GM19455 (cell line): ENCODE measurements at regions not wholly inside any gene's neighbourhood (a gene's known extent, or its start where the extent isn't known, plus 50 kb on each side); places are given as distances from the start of the nearest gene placed in this dataset.

Experiments
- ATAC-seq: cut with Tn5 transposase; IDR thresholded peaks from one replicate; pipeline ENCODE4 v1.9.1; 2021; ENCODE audit not compliant: unreplicated experiment

DNA sequence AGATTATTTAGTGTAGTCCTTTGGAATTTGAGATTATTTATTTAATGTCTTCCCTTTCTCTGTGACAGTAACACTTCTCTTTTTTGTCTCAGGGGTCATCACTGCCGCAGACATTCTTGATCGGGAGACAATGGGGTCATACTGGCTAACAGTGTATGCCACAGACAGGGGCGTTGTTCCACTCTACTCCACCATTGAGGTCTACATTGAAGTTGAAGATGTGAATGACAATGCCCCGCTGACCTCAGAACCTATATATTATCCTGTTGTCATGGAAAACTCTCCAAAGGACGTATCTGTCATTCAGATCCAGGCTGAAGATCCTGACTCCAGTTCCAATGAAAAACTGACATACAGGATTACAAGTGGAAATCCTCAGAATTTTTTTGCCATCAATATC, 299.9 kb downstream of the FAT3 start:
- ATAC-seq, result no peak

DNA sequence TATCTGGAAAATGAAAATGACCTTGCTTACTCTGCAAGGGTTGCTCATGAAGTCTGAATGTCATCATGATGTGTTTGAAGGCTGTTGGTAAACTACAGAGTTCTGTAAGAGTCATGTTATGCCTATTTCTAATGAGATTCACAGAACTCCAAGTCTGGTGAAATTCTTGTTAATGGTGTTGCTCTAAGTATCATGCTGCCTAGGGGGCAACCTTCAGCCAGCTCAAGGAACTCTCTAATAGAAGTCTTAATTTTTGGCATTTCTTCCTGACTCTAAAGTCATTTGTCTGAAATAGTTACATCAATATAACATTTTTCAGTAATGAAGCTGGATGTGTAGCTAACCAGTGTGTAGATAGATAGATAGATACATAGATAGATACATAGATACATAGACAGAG, 302.8 kb downstream of the FAT3 start:
- ATAC-seq, result no peak

DNA sequence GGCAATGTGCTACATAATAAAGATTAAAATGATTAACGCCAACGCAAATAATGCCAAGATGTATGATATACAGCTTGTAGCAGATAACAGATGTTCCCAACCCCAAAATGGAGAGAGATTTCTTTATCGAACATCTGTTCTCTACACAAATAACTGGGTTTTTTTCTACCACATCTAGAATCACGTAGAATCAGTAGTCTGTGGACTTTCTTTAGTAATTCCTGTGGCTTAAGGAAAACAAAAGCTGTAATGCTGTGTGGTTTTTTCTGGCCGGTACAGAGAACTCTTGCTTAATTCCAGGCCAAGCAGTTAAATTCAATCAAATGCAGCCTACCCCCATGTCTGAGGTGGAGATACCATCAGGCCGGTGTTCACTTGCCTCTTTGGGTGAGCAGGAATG, 303.4 kb downstream of the FAT3 start:
- ATAC-seq, result no peak

DNA sequence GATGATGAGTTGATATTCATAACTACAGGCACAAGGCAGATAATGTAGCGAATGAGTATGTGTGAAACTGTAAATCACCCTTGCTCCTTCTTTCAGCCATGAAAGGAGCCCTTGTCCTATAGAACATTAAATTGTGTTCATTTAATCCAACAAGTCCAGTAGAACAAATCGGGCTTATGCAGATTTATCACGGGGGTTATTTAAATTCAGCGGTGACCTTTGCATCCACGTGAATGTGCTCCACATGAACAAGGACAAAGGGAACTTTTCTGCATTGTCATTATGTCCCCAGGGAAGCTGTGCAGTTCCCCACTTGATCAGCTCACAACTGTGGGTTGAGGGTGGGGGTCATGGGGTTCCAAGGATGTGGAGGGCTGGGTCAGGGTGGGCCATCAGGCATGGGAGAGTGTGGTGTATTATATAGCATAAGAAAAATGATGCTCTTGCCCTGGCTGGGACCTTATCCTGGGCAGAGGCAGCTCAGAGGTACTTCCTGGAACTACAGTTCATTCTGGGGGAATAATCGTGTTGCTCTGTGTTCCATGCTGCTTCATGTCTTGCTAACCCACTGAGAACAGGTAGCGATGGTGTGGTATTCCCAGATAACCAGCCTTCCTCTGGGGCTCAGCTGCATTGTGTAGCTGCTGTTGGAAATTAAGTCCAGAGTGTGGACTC, 306.6 kb downstream of the FAT3 start:
- ATAC-seq, result no peak

DNA sequence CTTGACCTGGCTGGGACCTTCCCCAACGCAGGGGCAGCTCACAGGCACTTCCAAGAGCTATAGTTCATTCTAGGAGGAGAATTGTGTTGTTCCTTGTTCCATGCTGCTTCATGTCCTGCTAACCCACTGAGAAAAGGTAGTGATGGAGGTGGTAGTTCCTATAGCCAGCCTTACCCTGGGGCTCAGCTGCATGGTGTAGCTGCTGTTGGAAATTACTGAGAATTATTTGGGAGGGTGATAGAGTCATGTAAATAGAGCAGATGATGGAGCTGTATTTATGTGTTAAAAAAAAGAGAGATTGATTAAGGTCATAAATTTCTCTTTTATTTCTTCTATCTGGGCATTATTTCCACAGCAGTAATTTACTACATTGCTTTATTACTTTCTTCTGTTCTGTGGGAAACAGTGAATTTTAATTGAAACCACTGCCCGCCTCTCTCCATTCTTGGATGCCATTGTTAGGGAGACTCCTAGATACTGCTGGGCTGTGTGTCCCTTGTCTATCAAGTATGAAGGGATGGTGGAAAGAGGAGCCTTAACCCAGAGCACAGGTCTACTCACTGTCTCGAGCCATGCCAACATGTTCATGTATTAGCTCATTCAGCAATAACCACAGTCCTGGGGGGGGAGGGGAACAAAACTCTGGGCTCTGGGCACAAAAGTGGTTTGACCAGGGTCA, 309.2 kb downstream of the FAT3 start:
- ATAC-seq, result no peak

DNA sequence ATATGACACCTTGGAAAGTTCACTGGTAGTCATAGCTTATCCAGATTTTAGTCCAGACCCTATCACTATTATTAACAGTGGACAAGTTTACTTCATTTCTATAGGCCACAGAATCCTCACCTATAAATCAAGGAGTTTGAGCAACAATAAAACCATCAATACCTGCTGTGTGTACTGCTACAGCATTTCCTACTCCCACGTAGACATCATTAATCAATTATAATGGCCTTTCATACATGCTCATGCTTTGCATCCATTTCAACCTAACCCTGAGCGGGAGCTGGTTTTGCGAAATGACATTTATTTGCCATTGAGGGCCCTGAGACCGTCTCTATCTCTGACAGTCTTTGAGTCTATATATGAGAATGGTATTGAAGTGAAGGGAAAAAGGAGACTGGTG, 312.3 kb downstream of the FAT3 start:
- no peak for ATAC-seq

DNA sequence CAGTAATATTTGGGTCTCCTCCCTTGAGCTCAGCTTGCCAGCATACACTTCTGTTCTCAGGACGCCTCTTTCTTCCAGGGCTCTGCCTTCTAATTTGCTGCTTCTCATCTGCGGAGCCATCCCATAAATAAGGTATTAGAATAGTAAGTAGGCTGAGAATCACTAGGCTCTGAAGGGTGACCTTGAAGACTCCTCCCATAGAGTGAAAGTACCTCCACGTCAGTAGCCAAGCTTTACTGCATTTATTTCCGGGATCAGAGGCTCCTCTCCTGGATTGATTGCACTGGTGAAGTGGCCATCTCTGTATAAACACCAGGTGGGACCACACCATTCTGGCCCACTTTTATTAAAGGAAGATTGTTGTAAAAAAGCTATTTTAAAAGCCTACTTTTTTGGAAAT, 315.5 kb downstream of the FAT3 start:
- no peak for ATAC-seq

DNA sequence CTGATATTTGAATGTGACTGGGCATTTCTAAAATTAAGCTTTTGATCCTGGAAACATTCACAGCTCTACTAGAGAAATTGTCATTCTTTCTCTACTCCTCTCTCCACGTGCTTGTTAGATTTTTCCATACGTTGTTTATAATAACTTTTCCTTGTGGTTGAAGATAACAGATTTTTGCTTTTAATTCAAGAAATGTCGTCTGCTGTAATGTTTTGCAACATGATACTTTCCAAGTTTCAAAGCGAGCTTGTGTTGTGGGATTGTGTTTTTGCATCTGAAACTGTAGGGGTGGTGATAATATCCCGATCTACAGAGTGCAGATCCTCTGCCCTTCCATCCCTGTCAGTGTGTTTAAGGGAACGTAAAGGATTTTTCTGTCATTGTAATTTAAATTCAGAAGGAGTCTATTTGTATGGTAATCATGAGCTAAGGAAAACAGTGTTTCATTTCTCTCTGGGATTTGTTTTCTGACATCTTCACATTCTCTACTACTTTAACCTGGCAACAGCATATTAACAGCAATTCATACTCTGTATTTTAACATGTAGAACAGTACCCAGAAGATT, 321.4 kb downstream of the FAT3 start:
- no peak for ATAC-seq

DNA sequence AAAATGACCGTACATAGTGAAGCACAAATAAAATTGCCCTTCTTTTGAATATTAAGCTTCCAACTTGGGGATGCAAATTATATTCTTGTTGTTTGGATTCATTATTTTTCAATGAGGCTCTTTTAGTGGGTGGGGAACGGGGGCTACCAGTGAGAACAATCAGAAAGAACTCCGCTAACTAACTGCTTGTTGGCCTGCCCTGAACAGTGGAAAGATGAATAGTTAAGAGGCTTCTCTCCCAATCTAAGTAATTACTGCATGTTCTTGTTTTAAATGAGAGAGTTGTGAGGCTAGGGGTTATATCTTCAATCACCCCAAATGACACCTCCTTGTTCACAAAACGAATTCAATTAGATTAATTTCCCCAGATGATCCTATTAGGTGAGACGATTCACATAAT, 322.0 kb downstream of the FAT3 start:
- no peak for ATAC-seq

DNA sequence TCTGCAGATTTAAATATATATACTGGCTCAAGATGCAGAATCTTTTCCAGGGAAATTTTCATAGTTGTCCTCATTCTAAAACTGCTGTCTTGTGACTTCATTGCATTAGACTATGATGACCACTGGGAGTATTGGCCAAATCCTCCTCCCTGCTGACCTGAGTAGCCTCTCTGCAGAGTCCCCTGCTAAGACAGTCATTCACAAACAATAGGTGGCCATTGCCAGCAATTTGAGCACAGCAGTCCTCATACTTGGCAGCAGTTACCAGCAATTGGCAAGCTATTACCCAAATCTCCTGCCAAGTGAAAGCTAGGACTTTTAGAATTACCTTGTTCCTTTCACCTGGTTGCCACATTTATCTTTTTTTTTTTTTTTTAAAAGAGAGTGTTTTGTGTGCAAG, 325.8 kb downstream of the FAT3 start:
- no peak for ATAC-seq

DNA sequence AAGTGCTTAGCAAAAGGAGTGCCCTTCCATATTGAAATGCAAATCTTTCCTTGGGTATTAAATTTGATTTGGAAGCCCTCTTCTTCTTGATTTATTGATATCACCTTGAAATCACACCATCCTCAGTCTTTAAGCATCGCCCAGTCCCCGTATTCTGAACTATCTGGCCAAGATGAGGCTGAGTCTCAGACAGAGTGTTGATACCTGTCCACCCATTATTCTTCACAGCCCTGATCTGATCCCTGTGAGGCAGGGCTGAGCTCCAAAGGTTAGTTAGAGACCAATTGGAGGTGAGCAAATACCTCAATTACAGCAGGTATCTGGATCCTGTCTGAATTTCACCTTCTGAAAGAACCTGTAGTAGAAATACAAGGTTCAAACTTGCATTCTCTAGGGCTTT, 326.3 kb downstream of the FAT3 start:
- no peak for ATAC-seq

DNA sequence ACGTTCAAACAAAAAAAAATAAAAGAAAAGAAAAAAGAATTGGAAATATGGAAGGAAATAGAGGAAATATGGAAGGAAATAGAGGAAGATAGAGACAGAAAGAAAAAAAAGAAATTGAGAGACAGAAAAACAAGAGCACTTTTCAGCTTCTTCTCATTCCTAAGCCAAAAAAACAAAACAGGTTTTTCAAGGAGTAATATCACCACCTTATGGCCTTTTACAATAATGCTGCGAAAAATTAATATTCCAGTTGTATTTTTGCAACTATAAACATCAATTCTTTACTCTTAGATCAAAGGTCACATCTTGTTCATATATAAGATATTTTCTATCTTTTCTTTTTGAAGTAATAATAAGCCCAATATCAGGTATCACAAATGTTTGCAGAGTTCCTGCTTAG, 328.3 kb downstream of the FAT3 start:
- no peak for ATAC-seq

DNA sequence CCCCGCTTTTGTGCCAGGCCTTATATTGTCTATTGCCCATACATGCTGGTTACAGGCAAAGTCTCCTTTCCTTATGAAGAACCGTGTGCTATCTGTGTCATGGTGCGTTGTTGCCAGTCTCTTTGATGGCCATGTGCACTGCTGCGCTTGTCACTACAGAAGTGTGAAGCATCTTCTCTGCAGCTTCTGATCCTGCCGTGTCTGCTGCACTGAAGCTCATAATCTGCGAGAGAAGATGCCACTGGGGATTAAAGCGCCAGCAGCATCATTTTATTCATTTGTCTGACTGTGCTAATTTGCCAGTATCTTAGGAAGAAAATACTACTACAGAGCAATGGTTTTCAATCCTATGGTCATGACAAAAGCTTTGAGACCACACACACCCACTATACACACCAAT, 330.1 kb downstream of the FAT3 start:
- no peak for ATAC-seq

DNA sequence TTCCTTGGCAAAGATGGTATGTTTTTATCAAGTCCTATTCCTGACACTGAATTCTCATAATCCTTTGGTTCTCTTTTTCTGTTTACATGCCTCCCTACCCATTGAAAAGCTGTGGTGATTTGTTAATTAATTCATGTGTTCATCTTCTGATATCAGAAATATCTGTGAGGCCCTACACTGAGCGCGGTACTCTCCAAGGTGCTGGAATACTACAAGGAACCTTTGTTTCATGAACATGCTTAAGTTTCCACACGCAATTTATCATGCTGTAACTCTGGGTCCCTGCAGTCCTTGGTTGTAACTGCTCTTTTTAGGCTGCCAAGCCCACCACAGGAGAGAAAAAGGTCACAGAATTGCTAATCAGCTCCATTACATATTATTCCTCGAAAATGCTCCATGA, 331.8 kb downstream of the FAT3 start:
- no peak for ATAC-seq

DNA sequence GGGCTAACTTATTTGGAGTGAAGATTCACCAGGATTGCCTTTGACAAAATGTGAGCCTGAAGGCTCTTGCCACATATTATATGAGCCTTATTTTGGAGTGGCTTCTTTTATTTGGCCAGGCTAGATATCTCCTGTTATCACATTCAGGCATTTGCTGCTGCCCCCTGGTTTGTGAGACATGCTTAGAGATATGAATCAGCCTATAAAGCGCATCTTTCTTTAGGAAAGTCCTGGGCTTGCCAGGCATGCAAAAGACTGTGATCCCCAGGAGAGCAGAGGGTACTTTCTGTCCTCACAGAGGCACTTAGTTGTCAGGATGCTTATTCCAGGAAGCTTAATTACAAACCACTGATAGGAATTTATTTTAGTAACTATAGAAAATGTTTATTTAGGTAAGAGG, 333.3 kb downstream of the FAT3 start:
- no peak for ATAC-seq

DNA sequence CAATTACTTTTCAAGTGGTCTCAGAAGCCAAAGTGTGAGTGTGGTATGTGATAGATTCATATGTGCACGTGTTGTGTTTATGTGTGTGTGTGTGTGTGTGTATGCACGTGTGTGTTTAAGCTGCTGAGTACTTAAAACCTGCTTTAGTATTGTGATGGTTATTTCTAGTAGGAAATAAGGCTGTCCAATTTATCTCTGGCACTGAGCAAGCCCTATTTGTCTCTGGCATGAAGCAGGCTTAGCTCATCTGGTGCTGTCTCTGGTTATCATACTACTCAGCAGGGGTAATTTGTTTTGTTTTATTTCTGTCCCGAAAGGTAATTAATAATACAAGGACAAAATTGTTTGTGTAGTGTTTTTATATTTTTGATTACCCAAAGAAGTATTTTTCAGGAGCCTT, 333.7 kb downstream of the FAT3 start:
- no peak for ATAC-seq

DNA sequence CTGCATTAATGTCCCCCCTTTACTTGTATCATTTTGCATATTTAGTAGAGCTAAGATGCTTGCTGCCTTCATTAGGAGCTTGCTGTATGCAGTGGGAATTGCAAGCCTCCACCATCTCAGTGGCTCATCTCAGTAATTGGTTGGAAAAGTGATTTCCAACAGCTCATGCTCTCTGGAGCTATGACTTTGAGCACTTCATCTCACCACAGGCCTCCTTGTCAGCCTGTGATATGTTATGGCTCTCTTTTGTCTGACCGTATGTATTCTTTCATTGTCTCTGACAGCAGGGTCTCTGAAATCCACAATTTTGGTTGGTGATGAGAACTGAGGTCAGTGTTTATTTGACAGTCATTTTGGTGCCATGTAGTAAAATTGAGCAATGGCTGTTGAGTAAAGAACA, 345.1 kb downstream of the FAT3 start:
- ATAC-seq, result no peak

DNA sequence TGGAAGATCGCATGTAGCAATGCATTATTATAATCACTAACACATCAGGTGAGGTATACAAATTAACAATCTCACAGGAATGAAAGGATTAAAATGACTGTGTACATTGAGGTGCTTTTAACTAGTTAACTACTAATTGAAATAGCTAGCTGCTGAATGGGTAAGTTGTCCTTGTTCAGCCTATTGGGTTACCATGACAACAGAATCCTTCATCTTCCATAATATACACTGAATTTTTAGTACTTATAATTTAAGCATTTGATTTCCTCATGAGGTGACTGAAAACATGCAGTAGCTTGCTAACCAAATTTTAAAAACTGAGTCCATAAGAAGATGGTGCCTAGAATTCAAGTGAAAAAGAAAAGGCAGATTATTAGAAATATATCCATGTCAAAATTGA, 347.9 kb downstream of the FAT3 start:
- no peak for ATAC-seq

DNA sequence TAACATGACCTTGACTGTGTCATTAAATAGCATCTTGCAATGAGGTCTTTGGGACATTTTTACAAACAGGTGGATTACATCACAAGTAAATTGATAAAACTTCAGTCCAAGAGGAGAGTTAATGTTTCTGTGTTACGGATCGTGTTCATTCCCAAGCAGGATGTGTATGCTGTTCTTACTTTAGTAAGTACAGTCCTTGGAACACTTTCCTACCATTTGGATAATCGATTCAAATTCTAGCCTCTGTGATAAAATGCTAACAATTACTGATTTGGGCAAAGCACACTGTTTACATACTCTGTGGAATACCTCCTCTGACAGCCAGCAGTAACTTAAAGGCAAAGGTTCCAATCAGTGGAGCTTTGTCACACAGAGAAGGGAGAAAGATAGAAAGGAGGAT, 351.7 kb downstream of the FAT3 start:
- ATAC-seq, result no peak

DNA sequence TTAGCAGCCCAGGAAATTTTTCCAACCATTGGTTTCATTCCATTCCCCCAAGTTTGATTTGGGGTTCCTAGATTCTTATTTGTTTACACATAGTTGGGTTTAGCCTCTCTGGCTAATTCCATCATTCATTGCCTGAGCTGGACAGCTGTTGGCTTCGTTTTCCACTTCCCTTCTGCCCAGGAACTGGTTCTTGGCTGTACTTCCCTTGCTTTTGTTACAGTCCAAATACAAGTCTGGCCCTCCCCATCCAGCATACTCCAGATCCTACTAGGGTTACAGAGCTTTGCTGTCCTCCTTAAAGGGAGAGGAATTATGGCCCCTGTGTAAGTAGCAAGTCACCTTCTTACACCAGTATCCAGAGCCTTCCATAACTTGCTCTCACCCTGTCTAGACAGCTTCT, 356.3 kb downstream of the FAT3 start:
- ATAC-seq, result no peak

DNA sequence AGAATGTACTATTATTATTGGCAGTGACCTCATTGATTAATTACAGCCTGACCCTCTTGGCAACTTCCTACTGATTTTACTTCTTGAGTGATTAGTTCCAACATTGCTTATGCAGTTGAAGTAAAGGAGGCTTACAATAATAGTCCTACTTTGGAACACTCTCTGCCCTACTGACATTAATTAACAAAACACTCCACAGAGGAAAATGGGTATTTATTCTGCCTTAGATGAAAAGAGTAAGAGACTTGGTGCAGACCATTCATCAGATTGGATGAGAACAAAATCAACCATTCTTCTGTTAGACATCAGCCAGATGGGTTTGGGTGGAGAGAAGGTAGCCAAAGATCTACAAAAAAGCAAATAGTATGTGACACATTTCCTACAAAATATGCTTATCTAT, 363.8 kb downstream of the FAT3 start:
- no peak for ATAC-seq

DNA sequence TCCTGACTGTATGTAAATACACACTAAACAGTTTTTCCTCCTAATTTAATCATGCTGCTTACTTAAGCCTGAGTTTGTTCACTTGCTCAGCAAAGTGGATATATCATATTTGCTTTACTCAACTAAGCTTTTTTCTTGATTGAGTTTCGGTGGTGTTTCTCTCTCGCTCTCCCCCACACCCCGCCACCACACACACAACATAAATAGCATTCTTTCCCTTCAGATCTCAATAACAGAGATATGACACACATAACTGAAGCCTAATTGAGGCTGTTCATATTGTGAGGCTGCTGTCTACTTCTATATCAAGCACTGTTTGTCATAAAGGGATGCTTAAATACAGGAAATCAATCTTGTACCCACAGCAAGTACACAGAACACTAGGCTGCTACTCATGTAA, 364.9 kb downstream of the FAT3 start:
- no peak for ATAC-seq

DNA sequence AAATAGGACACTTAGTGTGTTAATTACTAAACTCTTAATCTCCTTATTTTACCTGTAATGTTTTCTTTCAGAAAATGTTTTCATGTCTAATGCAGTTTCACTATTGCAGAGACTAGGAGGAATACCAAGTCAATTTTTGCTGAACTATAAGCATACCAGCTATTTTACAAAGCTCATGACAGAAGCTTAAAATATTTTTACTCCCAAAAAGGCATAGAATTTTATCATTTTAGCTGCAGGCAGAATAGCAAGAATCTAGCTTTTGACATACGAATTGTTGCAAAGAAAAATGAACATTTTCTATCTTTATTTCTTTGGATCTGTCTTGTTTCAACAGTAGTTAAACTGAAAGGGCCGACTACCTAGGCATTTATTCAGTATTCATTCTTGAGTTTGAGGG, 366.9 kb downstream of the FAT3 start:
- ATAC-seq, result no peak
